HuH-7 (cell line): ENCODE measurements at regions not wholly inside any gene's neighbourhood (a gene's known extent, or its start where the extent isn't known, plus 50 kb on each side); places are given as distances from the start of the nearest gene placed in this dataset.

Experiments
- DNase-seq: peaks from one replicate; pipeline ENCODE4 v3.0.0; 2011; ENCODE audit warnings: low spot score

GRCh38 chr5:174235221-174236011 lies 189.9 kb downstream of the NSG2 start:
- DNase-seq = no peak

- DNase-seq = no peak
Measured at GRCh38 chr5:174236070-174236469, 190.6 kb downstream of the NSG2 start.

GRCh38 chr5:174239718-174240117 lies 194.2 kb downstream of the NSG2 start:
- no peak for DNase-seq

- DNase-seq = no peak
Measured at GRCh38 chr5:174242573-174242972, 197.1 kb downstream of the NSG2 start.

GRCh38 chr5:174243904-174244303 lies 198.4 kb downstream of the NSG2 start:
- DNase-seq = no peak

- DNase-seq = no peak
Measured at GRCh38 chr5:174245516-174246075, 200.1 kb downstream of the NSG2 start.

GRCh38 chr5:174246743-174247142 lies 201.2 kb downstream of the NSG2 start:
- DNase-seq = no peak

GRCh38 chr5:174247301-174247700 lies 201.8 kb downstream of the NSG2 start:
- no peak for DNase-seq

GRCh38 chr5:174251305-174252000 lies 205.9 kb downstream of the NSG2 start:
- no peak for DNase-seq

GRCh38 chr5:174252121-174252520 lies 206.6 kb downstream of the NSG2 start:
- no peak for DNase-seq

GRCh38 chr5:174259696-174260420 lies 214.4 kb downstream of the NSG2 start:
- DNase-seq = no peak

GRCh38 chr5:174271316-174271715 lies 225.8 kb downstream of the NSG2 start:
- no peak for DNase-seq

- no peak for DNase-seq
Measured at GRCh38 chr5:174272671-174273070, 227.2 kb downstream of the NSG2 start.

- DNase-seq = no peak
Measured at GRCh38 chr5:174273325-174273724, 227.8 kb downstream of the NSG2 start.

- no peak for DNase-seq
Measured at GRCh38 chr5:174275959-174276358, 230.5 kb downstream of the NSG2 start.

GRCh38 chr5:174281089-174281760 lies 235.7 kb downstream of the NSG2 start:
- no peak for DNase-seq

- DNase-seq = no peak
Measured at GRCh38 chr5:174281855-174282254, 236.3 kb downstream of the NSG2 start.

GRCh38 chr5:174282391-174282790 lies 236.9 kb downstream of the NSG2 start:
- DNase-seq = no peak

GRCh38 chr5:174283211-174284005 lies 237.9 kb downstream of the NSG2 start:
- DNase-seq = no peak

GRCh38 chr5:174284873-174285272 lies 239.4 kb downstream of the NSG2 start:
- no peak for DNase-seq

GRCh38 chr5:174287761-174288160 lies 242.3 kb downstream of the NSG2 start:
- no peak for DNase-seq
